Left ventricle myocardium inferior (tissue), 1 donor: ENCODE measurements at regions not wholly inside any gene's neighbourhood (a gene's known extent, or its start where the extent isn't known, plus 50 kb on each side); places are given as distances from the start of the nearest gene placed in this dataset.

Experiments used
- DNase-seq: peaks from one replicate; pipeline ENCODE4 v3.0.0-alpha.2; 2020
- H3K27ac ChIP-seq: fragments of 200-600 bp; replicated peaks from 2 replicates; pipeline ENCODE4 v1.8.0; 2021
- H3K27me3 ChIP-seq: fragments of 200-600 bp; 2 replicates; pipeline ENCODE4 v1.8.0; 2021; ENCODE audit warnings: low read depth
- H3K36me3 ChIP-seq: fragments of 200-600 bp; 2 replicates; pipeline ENCODE4 v1.8.0; 2021
- H3K4me1 ChIP-seq: fragments of 200-600 bp; 2 replicates; pipeline ENCODE4 v1.8.0; 2021
- H3K4me3 ChIP-seq: fragments of 200-600 bp; 2 replicates; pipeline ENCODE4 v1.8.0; 2021; ENCODE audit warnings: mild to moderate bottlenecking, moderate library complexity
- H3K9me3 ChIP-seq: fragments of 200-600 bp; replicated peaks from 2 replicates; pipeline ENCODE4 v1.8.0; 2021
- intact Hi-C: fragments of 100-400 bp; cut with micrococcal nuclease; formaldehyde crosslinking; loops from one replicate; pipeline ENCODE4 v1.11.0; 2022
- TF ChIP-seq, protein P1 (sequence below): fragments of 200-600 bp; IDR thresholded peaks from 2 replicates; pipeline ENCODE4 v1.8.0; 2021; ENCODE audit warnings: antibody characterized with exemption, mild to moderate bottlenecking, borderline replicate concordance
- donor health status: DM: no; HTN: yes; CAD: no; lungs with severe emphysema.

DNA sequence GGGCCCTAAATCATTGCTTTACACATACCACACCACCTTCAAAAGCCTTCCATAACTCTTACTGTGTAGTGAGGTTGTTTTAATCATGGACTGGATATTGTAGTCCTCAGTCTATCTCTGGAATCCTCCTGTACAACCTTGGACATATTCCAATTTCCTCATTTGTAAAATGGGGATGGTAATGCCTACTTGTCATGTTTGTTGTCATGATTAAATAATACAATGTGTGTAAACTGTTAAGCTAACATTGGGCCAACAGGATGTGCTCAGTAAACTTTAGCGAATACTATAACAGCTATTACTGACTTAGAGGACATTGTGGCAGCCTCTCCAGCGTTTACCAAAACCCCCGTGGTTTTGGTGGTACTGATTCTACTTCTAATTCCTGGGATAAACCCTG lies 74.7 kb upstream of the PTPRM start:
- no peaks in the 10 kb centered on the region for H3K27me3 ChIP-seq
- no peak for DNase-seq
- intact Hi-C loops = no loop called here
- H3K9me3 ChIP-seq = no peaks in the 10 kb centered on the region
- TF ChIP-seq, protein P1, sequence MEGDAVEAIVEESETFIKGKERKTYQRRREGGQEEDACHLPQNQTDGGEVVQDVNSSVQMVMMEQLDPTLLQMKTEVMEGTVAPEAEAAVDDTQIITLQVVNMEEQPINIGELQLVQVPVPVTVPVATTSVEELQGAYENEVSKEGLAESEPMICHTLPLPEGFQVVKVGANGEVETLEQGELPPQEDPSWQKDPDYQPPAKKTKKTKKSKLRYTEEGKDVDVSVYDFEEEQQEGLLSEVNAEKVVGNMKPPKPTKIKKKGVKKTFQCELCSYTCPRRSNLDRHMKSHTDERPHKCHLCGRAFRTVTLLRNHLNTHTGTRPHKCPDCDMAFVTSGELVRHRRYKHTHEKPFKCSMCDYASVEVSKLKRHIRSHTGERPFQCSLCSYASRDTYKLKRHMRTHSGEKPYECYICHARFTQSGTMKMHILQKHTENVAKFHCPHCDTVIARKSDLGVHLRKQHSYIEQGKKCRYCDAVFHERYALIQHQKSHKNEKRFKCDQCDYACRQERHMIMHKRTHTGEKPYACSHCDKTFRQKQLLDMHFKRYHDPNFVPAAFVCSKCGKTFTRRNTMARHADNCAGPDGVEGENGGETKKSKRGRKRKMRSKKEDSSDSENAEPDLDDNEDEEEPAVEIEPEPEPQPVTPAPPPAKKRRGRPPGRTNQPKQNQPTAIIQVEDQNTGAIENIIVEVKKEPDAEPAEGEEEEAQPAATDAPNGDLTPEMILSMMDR = no peak
- no peak overlapping the region for H3K4me3 ChIP-seq
- H3K4me1 ChIP-seq = no peaks in the 10 kb centered on the region
- H3K27ac ChIP-seq = no peak overlapping the region
- H3K36me3 ChIP-seq = no peaks in the 10 kb centered on the region

GRCh38 chr18:7497081-7497480 lies 70.0 kb upstream of the PTPRM start:
- H3K4me3 ChIP-seq = no peak overlapping the region
- H3K27ac ChIP-seq = no peak overlapping the region
- intact Hi-C loops = no loop called here
- H3K36me3 ChIP-seq = no peaks in the 10 kb centered on the region
- no peaks in the 10 kb centered on the region for H3K9me3 ChIP-seq
- H3K4me1 ChIP-seq = no peaks in the 10 kb centered on the region
- TF ChIP-seq, protein P1 = no peak
- no peaks in the 10 kb centered on the region for H3K27me3 ChIP-seq
- no peak for DNase-seq

GRCh38 chr18:7511106-7511505 lies 56.0 kb upstream of the PTPRM start:
- no peak for DNase-seq
- Histone ChIP-seq H3K27me3 (no peaks in the 10 kb centered on the region), H3K27ac (no peak overlapping the region), H3K9me3 (no peaks in the 10 kb centered on the region), H3K4me1 (peaks cover 34% of the 10 kb centered on the region), H3K36me3 (no peaks in the 10 kb centered on the region), H3K4me3 (no peak overlapping the region)
- intact Hi-C loops = no loop called here
- TF ChIP-seq, protein P1 = no peak

DNA sequence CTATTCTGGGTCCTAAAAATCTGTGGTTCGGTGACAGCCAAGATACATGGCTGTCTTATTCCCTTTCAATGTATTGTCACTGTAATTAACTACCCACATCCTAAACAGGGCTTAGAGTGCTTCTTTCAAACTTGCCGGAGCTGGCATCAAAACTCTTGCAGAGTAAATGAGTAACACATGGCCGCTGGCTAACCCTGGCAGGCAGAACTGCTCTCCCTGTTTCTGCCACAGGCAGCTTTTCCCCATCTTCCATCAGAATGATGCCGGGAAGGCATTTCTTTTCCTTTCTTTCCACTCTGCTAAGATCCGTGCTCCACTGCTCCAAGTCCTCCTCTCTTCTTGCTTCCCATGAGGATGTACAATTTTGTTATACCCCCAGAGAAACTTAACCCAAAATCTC lies 54.8 kb upstream of the PTPRM start:
- Histone ChIP-seq H3K4me1 (peaks cover 34% of the 10 kb centered on the region), H3K4me3 (no peak overlapping the region), H3K27ac (peak overlapping the region; percentile 40), H3K36me3 (no peaks in the 10 kb centered on the region), H3K27me3 (no peaks in the 10 kb centered on the region), H3K9me3 (no peaks in the 10 kb centered on the region)
- DNase-seq = no peak
- intact Hi-C loops = no loop called here
- TF ChIP-seq, protein P1 = no peak

- no peaks in the 10 kb centered on the region for H3K27me3 ChIP-seq
- H3K9me3 ChIP-seq = no peaks in the 10 kb centered on the region
- TF ChIP-seq, protein P1 = no peak
- H3K36me3 ChIP-seq = no peaks in the 10 kb centered on the region
- H3K4me3 ChIP-seq = no peak overlapping the region
- intact Hi-C loops = no loop called here
- peaks cover 34% of the 10 kb centered on the region for H3K4me1 ChIP-seq
- H3K27ac ChIP-seq = peak overlapping the region; percentile 40
- DNase-seq = no peak
These were observed 54.1 kb upstream of the PTPRM start for GRCh38 chr18:7512990-7513389.
